Amniotic stem cell (primary cell): ENCODE measurements at regions not wholly inside any gene's neighbourhood (a gene's known extent, or its start where the extent isn't known, plus 50 kb on each side); places are given as distances from the start of the nearest gene placed in this dataset.

Experiments used
- DNase-seq: peaks from one replicate; lab custom pipeline; 2025; lab: John Stamatoyannopoulos, UW

- DNase-seq = no peak
These were observed 196.0 kb downstream of the NSUN3 start for GRCh38 chr3:94258851-94259250.

- DNase-seq = no peak
These were observed 196.4 kb downstream of the NSUN3 start for GRCh38 chr3:94259291-94259690.

GRCh38 chr3:94269763-94270162 lies 206.9 kb downstream of the NSUN3 start:
- no peak for DNase-seq

GRCh38 chr3:94272016-94272415 lies 209.2 kb downstream of the NSUN3 start:
- no peak for DNase-seq

- DNase-seq = no peak
These were observed 218.1 kb downstream of the NSUN3 start for GRCh38 chr3:94280958-94281357.

- DNase-seq = no peak
These were observed 223.0 kb downstream of the NSUN3 start for GRCh38 chr3:94285872-94286271.

GRCh38 chr3:94291686-94292085 lies 228.8 kb downstream of the NSUN3 start:
- DNase-seq = no peak

GRCh38 chr3:94292151-94292550 lies 229.3 kb downstream of the NSUN3 start:
- DNase-seq = no peak

- DNase-seq = no peak
These were observed 230.9 kb downstream of the NSUN3 start for GRCh38 chr3:94293793-94294195.

- DNase-seq = no peak
These were observed 231.9 kb downstream of the NSUN3 start for GRCh38 chr3:94294806-94295205.

- no peak for DNase-seq
These were observed 236.9 kb downstream of the NSUN3 start for GRCh38 chr3:94299716-94300115.

GRCh38 chr3:94301366-94301765 lies 238.5 kb downstream of the NSUN3 start:
- DNase-seq = no peak

GRCh38 chr3:94303266-94303665 lies 240.4 kb downstream of the NSUN3 start:
- DNase-seq = no peak

- DNase-seq = no peak
These were observed 241.0 kb downstream of the NSUN3 start for GRCh38 chr3:94303897-94304296.

GRCh38 chr3:94304954-94305353 lies 242.1 kb downstream of the NSUN3 start:
- no peak for DNase-seq

- DNase-seq = no peak
These were observed 243.2 kb downstream of the NSUN3 start for GRCh38 chr3:94305835-94306611.

GRCh38 chr3:94307588-94307987 lies 244.7 kb downstream of the NSUN3 start:
- no peak for DNase-seq

GRCh38 chr3:94308767-94309166 lies 245.9 kb downstream of the NSUN3 start:
- no peak for DNase-seq

- DNase-seq = no peak
These were observed 247.7 kb downstream of the NSUN3 start for GRCh38 chr3:94310341-94311135.

- DNase-seq = no peak
These were observed 248.8 kb downstream of the NSUN3 start for GRCh38 chr3:94311651-94312050.

GRCh38 chr3:94314218-94314883 lies 251.5 kb downstream of the NSUN3 start:
- no peak for DNase-seq

GRCh38 chr3:94317017-94317416 lies 254.2 kb downstream of the NSUN3 start:
- DNase-seq = no peak

GRCh38 chr3:94323596-94323995 lies 260.7 kb downstream of the NSUN3 start:
- DNase-seq = no peak
